ENCODE measurements at regions not wholly inside any gene's neighbourhood (a gene's known extent, or its start where the extent isn't known, plus 50 kb on each side); places are given as distances from the start of the nearest gene placed in this dataset.

DNA sequence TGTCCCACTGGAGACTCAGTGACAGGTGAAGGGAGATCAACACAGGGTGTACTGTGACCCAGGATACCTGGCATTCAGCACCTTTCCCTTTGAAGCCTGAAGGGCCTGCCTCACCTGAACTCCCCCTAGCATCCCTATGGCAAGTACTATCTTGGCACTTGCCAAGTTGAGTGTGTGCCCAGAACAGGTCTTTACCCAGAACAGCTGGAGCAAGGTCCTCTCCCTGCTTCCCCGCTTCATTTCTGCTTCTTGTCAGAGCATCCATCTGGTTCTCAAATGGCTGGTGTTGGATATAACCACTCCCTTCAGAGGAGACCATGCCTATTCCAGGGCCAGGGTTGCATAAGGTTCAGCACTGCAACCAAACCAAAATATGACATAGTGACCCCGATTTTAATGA is 73.0 kb downstream of the FAM43A start:
- TF ChIP-seq EZH2 (IDR thresholded peaks at IDR 0.05; ENCODE audit: borderline replicate concordance, low read depth, low read length, poor library complexity, severe bottlenecking) (no peak), CTCF (conservative IDR thresholded peaks at IDR 0.05; ENCODE audit: low read depth, low read length) (no peak)
